ENCODE measurements at regions not wholly inside any gene's neighbourhood (a gene's known extent, or its start where the extent isn't known, plus 50 kb on each side); places are given as distances from the start of the nearest gene placed in this dataset.
"Not testable (repeated sequence)": the region's sequence is repeated elsewhere in the genome, so short reads cannot be mapped to it uniquely, and the experiment has no call there.

DNA sequence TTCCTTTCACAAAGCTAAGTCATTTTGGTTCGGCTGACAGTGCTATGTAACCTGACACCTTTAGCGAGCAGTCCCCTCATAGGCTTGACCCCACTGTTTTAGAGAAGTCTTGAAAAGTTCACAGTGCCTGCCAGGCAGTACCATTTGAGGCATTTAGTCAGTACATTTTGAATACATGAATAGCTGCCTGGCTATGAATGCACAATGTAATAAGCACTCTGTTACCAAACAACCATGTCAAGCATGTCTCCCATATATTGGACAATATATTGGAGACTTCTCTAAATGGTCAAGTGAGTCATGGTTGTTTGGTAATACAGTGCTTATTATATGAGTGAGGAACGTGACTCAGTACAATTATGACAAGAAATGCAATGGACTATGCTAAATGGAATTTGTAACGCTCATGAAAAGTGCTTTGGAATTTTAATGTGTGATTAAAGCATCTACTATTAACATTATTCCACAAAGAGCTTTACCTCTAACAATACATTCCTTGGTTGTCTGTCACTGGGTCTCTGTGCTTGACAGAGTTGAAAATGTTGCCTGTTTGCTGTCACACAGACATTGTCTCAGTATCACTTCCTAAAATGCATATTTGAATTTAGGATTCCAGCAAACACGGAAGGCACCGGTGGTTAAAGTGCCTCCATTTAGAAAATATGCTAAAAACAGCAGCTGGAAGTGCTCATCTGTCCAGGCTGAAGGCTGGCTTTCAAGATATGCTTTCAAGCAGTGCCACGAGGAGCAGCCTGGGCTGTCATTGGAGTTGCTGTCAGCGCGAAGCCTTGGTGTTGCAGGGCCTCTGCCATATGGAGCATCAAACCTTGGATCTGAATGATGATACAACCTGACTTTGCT is 458.6 kb downstream of the FBXO15 start:
- no peak for DNase-seq (ENCODE audit: low read depth in 4 of 4, low spot score in 1 of 4)

GRCh38 chr18:73688161-73688560 is 459.5 kb downstream of the FBXO15 start:
- no peak for DNase-seq (ENCODE audit: low read depth in 4 of 4, low spot score in 1 of 4)

- no peak for DNase-seq (ENCODE audit: low read depth in 4 of 4, low spot score in 1 of 4)
Measured at GRCh38 chr18:73684647-73685046, 463.0 kb downstream of the FBXO15 start.

DNA sequence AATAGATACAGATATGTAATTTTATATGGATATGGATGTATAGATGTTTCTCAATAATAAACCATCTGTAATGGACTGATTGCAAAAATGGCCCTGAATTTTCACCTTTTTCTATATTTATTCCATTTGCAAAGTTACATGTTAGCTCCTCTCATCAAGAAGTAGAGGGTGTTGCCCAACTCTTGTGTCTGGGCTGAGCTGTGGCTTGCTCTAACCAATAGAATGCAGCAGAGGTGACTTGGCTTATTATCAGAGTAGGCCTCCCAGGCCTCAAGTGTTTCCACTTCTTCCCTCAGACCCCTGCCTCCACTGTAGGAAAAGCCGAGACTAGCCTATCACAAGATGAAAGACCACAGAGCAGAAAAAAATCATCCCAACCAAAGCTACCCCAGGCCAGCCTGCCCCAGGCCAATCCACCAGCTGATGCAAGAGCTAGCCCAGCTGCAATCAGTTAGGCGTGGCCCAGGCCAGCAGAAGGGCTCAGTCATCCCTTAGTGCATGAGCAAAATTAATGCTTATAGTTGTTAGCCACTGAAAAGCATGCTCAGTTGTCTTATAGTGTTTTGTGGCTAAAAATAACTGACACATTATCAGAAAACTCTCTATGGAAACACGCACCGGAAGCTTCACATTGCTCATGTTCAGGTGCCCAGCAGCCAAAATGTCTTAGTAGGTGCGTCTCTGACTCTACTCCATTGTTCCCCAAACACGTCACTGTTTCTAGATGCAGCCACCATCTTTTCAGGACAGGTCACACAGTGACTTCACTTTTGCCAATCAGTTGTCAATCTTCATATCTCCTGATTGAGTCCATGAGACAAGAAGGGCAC is 464.0 kb downstream of the FBXO15 start:
- no peak for DNase-seq (ENCODE audit: low read depth in 4 of 4, low spot score in 1 of 4)

GRCh38 chr18:73681912-73682311 is 465.7 kb downstream of the FBXO15 start:
- no peak for DNase-seq (ENCODE audit: low read depth in 4 of 4, low spot score in 1 of 4)

DNA sequence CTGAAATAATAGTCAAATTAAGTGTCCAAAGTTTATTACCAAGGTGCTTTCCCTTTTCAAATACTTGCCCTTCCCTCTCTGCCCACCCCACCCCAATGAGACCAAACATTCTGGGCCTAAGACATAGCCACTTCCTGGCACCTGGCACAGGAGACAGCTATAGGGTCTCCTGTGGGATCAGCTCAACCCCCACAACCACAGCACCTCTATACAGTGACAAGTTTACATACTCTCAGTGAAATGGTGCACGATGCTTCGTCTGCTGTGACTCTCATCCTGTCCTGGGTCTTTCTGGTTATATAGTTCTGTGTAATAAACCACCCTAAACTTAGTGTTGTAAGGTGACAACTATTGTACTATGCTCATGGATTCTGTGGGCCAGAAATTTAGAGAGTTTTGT is 466.2 kb downstream of the FBXO15 start:
- no peak for DNase-seq (ENCODE audit: low read depth in 4 of 4, low spot score in 1 of 4)

DNA sequence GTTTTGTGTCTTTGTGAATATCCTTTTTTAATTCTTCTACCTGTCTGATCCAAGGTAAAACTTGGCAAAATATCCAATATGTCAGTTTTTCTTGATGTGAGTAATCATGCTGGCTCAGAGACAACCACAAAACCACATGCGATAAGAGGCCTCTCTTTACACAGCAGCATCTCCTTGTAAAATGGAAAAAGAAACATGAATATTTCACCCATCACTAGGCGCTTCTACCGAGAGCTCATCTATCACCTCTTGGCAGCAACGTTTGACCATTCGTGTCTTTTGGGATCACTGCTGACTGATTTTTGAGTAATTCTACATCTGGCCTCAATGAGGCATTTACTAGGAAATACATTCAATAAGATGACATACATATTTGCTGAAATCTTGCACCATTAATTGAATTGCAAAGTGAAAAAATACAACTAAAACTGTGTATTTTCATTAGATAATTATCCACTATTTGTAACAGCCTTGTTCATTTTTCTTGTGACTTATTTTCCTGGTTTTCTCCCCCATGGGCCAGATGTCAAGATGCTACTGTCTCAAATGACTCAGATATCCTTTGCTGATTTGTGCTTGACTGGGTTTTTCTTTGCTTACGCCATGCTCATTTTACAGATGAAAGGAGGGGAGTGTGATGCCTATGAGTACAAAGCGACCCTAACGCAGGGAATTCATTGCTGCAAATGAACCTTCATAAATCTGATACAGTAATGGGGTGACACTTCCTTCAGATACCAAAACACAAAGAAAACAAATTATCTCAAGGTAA is 467.5 kb downstream of the FBXO15 start:
- no peak for DNase-seq (ENCODE audit: low read depth in 4 of 4, low spot score in 1 of 4)

DNA sequence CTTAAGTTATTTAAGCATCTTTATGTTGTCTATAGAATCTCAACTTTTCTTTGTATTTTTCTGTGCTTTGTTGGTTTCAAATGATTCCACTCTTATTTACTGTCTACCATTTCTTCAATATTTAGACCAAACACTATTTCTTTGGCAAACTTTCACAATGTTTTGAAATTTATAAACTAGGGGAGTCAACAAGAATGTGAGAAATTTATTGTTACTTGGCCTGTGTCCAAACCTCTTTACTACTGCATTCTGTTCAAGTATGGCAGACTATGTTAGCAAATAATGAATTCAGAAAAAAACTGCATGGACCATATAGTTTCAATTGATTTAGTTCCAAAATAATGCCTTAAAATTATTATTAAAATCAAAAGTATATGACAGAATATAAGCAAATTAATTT is 470.2 kb downstream of the FBXO15 start:
- no peak for DNase-seq (ENCODE audit: low read depth in 4 of 4, low spot score in 1 of 4)

GRCh38 chr18:73674125-73674865 is 473.3 kb downstream of the FBXO15 start:
- DNase-seq (ENCODE audit: low read depth in 4 of 4, low spot score in 1 of 4), result no peak

GRCh38 chr18:73671480-73671879 is 476.2 kb downstream of the FBXO15 start:
- not testable (repeated sequence) for DNase-seq (ENCODE audit: low read depth in 4 of 4, low spot score in 1 of 4)

GRCh38 chr18:73670524-73670923 is 477.1 kb downstream of the FBXO15 start:
- no peak for DNase-seq (ENCODE audit: low read depth in 4 of 4, low spot score in 1 of 4)

- DNase-seq (ENCODE audit: low read depth in 4 of 4, low spot score in 1 of 4), result no peak
Measured at GRCh38 chr18:73670039-73670438, 477.6 kb downstream of the FBXO15 start.

DNA sequence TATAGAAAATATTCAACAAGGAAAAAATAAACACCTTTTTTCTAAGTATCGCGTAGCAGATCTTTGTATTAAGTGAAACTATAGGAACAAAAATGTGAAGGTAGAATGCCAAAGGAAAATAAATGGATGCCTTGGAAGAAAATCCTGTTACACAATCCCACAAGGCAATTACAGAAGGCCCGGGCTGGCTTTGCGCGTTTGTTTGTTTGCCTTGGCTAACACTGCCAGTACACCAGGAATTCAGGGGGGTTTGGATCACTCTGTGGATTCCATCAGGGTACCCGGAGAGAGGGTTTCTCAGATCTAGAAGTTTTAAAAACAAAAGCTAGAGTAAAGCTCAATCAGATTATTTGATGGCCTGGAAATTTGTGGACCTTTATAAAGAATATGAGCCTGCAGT is 478.3 kb downstream of the FBXO15 start:
- DNase-seq (ENCODE audit: low read depth in 4 of 4, low spot score in 1 of 4), result no peak

- DNase-seq (ENCODE audit: low read depth in 4 of 4, low spot score in 1 of 4), result no peak
Measured at GRCh38 chr18:73668051-73668450, 479.6 kb downstream of the FBXO15 start.

DNA sequence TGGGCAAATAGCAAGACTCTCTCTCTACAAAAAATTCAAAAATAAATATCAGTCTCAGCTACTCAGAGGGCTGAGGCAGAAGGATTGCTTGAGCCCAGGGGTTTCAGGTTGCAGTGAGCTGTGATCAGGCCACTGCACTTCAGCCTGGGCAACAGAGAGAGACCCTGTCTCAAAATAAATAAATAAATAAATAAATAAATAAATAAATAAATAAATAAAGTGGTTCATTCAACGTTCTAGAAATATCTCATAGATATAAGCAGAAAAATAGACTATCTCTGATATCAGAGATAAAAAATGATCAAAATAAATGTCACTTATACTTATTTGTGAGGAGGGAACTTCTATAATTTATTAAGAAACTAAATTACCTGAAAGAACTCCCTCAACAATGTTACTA is 480.9 kb downstream of the FBXO15 start:
- no peak for DNase-seq (ENCODE audit: low read depth in 4 of 4, low spot score in 1 of 4)

DNA sequence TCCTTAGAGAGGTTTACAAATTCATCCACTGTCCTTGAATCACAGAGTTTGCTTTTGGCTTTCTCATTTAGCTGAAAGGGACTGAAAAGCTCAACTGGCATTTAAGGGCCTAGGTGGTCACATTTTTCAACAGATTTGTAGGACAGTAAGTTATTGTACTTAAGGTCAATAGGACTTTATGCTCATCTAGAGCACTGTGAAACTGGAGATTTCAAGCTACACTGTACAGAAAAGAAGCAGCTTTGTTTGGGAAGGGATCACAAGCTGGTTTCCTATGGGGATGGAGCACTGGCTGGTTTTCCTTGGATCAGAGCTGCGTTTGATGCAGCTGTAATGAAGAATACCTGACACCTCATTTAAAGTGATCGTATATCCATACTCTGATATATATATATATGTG is 482.7 kb downstream of the FBXO15 start:
- no peak for DNase-seq (ENCODE audit: low read depth in 4 of 4, low spot score in 1 of 4)

DNA sequence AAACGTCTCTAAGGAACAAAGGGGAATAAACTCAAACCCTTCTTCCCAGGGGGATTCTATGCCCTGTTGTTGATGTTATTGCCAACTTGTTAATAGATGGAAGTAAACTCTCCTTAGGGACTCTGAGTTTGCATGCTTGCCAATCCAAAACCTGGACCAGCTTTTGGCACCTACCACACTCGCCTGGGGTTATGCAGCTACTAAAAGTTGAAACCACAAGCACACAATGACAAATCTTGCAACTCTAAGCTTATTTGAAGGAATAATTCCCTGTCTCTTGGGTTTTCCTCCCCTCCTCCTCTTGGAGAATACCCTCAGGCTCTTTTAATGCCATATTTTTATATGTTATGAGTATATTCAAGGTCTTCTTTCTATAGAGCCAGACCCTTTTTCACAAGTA is 484.1 kb downstream of the FBXO15 start:
- no peak for DNase-seq (ENCODE audit: low read depth in 4 of 4, low spot score in 1 of 4)

GRCh38 chr18:73662421-73662820 is 485.2 kb downstream of the FBXO15 start:
- no peak for DNase-seq (ENCODE audit: low read depth in 4 of 4, low spot score in 1 of 4)

DNA sequence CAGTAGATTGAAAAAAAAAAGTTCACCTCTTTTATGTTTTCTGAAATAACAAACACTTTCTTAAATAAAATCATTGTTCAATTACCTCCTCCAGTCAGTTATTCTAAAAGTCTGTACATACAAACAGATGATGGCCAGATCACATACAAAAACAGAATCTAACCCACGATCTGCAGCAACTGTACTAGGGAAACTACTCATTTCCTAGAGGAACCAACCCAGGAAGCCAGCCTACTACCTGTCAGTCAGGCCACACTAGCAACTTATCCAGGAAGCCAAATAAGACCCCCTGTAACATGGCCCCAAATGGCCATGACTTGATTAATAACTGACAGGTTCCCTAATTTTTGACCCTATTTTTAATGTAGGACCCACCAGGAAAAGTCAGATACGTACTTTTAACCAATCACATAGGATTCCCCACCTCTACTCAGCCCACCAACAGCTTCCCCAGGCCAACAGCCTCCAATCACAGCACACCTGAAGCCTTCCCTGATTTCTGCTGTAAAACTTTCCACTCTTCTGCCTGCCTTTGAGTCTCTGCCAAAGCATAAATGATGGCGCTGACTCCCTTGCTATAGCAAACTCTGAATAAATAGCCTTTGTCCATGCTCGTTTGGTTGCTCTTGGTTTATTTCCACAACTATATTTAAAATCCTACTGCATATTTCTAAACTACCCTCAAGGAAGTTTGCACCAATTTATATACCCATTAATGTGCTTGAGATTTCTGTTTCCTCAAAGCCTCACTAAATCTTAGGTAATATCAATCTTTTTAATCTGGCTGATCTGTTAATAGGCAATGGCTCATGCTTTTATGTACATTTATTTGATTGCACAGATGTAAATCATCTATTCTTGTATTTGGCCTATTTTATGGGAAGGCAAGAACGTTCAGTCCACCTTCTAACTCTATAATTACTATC is 486.4 kb downstream of the FBXO15 start:
- DNase-seq (ENCODE audit: low read depth in 4 of 4, low spot score in 1 of 4), result no peak

- no peak for DNase-seq (ENCODE audit: low read depth in 4 of 4, low spot score in 1 of 4)
Measured at GRCh38 chr18:73656691-73657090, 490.9 kb downstream of the FBXO15 start.
